GM19452 (cell line): ENCODE measurements at regions not wholly inside any gene's neighbourhood (a gene's known extent, or its start where the extent isn't known, plus 50 kb on each side); places are given as distances from the start of the nearest gene placed in this dataset.
"Not testable (repeated sequence)": the region's sequence is repeated elsewhere in the genome, so short reads cannot be mapped to it uniquely, and the experiment has no call there.

Experiments
- ATAC-seq: cut with Tn5 transposase; IDR thresholded peaks from one replicate; pipeline ENCODE4 v1.9.1; 2021; ENCODE audit not compliant: unreplicated experiment

- ATAC-seq, result no peak
Observed at GRCh38 chr5:106488407-106488806, 1182.3 kb downstream of the EFNA5 start.

GRCh38 chr5:106481374-106481773 lies 1189.4 kb downstream of the EFNA5 start:
- no peak for ATAC-seq

- no peak for ATAC-seq
Observed at GRCh38 chr5:106476630-106477029, 1194.1 kb downstream of the EFNA5 start.

GRCh38 chr5:106474066-106474465 lies 1196.7 kb downstream of the EFNA5 start:
- no peak for ATAC-seq

- no peak for ATAC-seq
Observed at GRCh38 chr5:106459541-106459940, 1211.2 kb downstream of the EFNA5 start.

GRCh38 chr5:106454651-106455415 lies 1215.9 kb downstream of the EFNA5 start:
- no peak for ATAC-seq

GRCh38 chr5:106454050-106454449 lies 1216.7 kb downstream of the EFNA5 start:
- ATAC-seq, result no peak

- no peak for ATAC-seq
Observed at GRCh38 chr5:106451998-106452397, 1218.7 kb downstream of the EFNA5 start.

- ATAC-seq, result no peak
Observed at GRCh38 chr5:106443746-106444145, 1227.0 kb downstream of the EFNA5 start.

- no peak for ATAC-seq
Observed at GRCh38 chr5:106435185-106435584, 1235.6 kb downstream of the EFNA5 start.

GRCh38 chr5:106430733-106431132 lies 1240.0 kb downstream of the EFNA5 start:
- ATAC-seq, result not testable (repeated sequence)

GRCh38 chr5:106423109-106423897 lies 1247.4 kb downstream of the EFNA5 start:
- ATAC-seq, result no peak

GRCh38 chr5:106420102-106420501 lies 1250.6 kb downstream of the EFNA5 start:
- ATAC-seq, result no peak

GRCh38 chr5:106418196-106418595 lies 1252.5 kb downstream of the EFNA5 start:
- ATAC-seq, result no peak

- ATAC-seq, result no peak
Observed at GRCh38 chr5:106417566-106417965, 1253.2 kb downstream of the EFNA5 start.

GRCh38 chr5:106417163-106417562 lies 1253.6 kb downstream of the EFNA5 start:
- ATAC-seq, result no peak

GRCh38 chr5:106415541-106415940 lies 1255.2 kb downstream of the EFNA5 start:
- ATAC-seq, result no peak

- no peak for ATAC-seq
Observed at GRCh38 chr5:106414342-106414741, 1256.4 kb downstream of the EFNA5 start.

GRCh38 chr5:106412606-106413005 lies 1258.1 kb downstream of the EFNA5 start:
- ATAC-seq, result no peak

- ATAC-seq, result no peak
Observed at GRCh38 chr5:106408570-106408969, 1262.2 kb downstream of the EFNA5 start.

GRCh38 chr5:106408141-106408540 lies 1262.6 kb downstream of the EFNA5 start:
- ATAC-seq, result no peak

GRCh38 chr5:106401561-106401960 lies 1269.2 kb downstream of the EFNA5 start:
- no peak for ATAC-seq
